COR-L47 (cell line): ENCODE measurements at regions not wholly inside any gene's neighbourhood (a gene's known extent, or its start where the extent isn't known, plus 50 kb on each side); places are given as distances from the start of the nearest gene placed in this dataset.
"Not testable (repeated sequence)": the region's sequence is repeated elsewhere in the genome, so short reads cannot be mapped to it uniquely, and the experiment has no call there.

Source experiments
- DNase-seq: peaks from one replicate; lab custom pipeline; 2025; lab: John Stamatoyannopoulos, UW

DNA sequence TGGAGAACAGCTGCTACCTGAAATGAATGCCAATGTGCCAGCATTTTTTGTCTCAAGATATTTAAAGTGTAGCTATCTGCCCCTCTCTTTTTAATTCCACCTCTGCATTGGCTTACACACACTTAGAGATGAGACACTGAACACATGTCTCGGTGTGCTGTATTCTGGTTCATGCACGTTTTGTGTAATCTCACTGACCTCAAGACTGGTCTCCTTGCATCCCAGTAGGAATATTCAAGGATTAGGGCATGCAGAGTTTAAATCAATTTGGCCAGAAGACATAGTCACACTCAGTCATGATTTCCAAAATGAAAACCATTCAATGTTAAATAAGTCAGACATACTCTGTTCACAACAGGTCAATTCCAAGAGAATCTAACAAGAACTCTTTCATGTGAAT lies 561.8 kb upstream of the TUSC1 start:
- no peak for DNase-seq

DNA sequence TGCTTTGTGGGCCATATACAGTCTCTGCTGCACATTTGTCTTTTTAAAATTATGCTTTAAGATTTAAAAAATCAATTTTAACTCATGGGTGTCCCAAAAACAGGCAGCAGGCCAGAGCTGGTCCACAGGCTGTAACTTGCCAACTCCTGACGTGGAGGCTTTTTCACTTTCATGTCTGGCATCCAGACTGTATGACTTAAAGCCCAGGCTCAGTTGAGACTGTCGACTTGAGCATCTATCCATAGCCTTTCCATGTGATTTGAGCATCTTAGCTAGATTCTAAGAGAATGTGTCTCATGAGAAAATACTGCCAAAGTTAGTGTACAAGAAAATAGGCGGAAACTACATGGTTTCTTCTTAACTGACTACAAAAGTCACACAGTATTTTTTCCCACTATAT lies 559.0 kb upstream of the TUSC1 start:
- no peak for DNase-seq

DNA sequence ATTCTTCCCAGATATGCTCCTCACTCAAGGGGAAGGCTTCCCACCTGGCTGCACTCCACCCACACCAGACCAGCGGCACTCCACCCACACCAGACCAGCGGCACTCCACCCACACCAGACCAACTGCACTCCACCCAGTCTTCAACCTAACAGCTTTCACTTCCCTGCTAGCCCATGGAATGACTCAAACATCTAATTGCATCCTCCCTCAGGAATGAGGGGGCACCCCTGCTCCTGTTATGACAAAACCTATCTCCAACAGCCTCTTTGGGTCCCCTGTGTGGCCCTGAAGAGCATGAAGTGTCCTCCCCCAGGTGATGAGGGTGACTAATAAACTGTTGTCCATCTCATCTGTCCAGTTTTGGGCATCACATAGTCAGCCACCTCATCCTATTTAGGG lies 556.6 kb upstream of the TUSC1 start:
- DNase-seq = no peak

DNA sequence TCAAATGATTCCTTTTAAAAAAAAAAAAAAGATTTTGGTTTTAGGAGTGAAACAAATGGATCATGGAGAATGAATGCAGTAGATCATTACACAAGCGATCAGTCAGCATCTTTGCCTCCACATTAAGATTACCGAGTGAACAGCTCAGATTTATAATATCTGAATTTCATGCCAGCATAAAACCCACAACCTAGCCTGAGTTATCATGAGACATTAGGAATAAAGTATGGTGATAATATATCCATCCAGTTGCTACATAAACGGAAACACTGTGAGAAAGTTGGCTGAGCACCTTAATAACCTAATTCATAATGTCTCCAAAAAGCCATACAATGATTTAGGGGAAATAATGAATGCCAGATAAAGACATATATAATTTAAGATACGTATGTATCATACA lies 553.1 kb upstream of the TUSC1 start:
- no peak for DNase-seq

DNA sequence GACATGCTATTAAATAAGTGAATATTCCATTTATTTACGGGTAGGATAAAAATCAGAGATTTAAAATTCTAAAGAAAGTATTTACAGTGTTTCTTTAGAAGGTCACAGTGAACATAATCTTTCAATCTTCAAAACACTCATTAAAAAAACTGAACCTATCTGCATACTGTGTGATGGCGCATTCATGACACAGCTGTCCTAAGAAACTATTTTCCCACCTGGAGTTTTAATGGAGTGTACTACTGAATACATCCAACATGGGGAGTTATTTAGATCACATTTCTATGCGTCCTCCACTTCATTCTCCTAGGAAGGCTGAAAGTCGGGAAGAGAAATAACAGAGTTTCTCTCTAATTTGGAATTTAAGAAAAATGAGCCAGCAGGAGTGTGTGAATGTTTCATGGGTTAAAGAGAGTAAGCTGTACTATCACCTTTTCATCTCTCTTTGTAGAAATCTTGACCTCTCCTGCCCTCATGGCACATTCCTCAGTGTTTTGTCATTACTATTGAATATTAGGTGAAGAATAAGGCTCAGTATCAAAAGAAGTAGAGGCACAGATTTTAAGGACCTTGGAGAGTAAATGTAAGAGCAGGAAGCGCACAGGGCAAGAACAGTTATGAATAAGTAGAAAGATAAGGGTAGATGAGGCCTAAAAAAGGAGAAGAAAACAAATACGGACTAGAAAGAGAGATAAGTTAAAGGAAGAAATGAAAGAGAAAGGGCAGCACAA lies 551.2 kb upstream of the TUSC1 start:
- DNase-seq = no peak

DNA sequence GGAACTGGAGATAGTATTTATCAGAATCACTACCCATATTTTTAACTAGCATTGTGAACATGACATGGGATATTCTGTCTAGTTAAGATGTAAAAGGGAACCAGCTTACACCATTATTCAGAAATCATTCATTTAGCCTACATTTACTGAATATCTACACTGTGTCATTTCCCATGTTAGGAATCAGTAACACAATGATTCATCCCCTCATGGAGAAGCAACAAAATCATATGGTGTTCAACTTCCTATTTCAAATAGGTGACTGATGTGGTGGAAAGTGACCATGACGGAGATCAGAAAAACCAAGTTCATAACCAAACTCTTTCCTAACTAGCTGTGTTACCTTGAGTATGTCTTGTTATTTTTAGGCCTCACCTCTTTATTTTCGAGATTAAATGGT lies 550.0 kb upstream of the TUSC1 start:
- DNase-seq = no peak

DNA sequence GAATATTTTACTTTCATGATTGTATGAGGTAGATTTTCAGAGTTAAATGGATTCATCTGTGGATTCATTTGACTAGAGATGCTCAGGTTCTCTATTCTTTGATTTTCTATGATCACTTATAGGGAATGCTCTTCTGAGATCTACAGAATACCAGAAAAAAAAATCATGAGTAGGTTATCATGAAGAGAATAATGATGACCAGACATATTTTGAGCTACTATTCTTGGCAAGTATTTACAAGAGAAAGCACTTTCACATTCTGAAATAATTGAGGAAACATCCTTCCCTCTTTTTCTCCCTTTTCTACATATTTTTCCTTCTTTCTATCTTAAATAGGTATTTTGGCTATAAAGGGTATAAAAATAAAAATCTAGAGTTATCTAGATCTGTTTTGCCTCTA lies 543.0 kb upstream of the TUSC1 start:
- no peak for DNase-seq

DNA sequence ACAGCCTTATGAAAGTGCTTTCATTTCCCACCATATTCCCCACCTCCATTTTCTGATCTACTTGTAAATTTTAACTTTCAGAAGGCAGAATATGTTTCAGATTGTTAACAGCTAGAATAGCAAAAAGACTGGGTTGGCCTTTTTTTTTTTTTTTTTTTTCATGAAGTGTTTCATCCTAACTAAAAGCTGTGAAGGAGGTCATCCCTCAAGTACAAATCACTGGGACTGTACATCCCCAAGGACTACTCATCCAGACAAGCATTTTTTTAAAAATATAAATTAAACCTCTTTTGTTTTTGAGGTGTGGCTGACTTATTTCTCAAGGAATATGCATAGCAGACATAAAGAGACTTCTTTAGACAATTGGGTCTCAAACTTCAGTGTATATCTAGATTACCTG lies 542.1 kb upstream of the TUSC1 start:
- no peak for DNase-seq

DNA sequence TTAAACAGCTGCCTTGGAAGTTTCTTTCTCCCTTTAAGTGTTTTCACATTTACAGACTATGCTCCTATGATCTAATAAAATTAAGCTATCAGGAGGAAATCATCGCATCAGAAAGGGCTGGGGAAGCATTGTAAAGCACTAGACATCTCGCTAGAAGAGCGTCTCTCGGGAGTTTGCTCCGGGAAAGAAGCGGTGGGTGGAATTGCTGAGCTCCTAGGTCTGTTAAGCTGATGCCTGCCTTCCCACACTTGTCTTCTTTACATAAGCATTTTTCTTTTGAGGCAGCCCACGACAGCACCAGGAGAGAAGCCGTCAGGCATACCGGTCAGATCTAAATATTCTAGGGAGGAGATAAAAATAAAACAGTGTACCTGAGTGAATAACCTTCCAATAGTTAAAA lies 541.7 kb upstream of the TUSC1 start:
- DNase-seq = no peak

DNA sequence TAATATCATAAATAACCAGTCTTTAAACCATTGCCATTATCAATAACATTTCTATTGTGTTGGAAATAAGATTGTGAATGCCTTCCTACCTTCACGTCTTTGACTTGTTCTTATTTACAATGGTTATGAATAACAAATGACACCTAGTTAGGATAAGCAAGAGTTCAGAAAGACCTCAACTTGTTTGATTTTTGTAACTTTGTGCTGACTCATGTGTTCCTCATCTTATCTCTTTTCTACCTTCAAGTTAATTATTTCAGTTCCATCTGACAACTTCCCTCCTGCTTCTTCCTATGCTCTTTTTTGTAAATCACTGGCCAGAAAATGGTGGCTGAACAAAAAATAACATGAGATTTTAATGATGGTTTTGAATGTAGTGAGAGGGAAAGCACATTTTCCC lies 538.5 kb upstream of the TUSC1 start:
- DNase-seq = no peak

DNA sequence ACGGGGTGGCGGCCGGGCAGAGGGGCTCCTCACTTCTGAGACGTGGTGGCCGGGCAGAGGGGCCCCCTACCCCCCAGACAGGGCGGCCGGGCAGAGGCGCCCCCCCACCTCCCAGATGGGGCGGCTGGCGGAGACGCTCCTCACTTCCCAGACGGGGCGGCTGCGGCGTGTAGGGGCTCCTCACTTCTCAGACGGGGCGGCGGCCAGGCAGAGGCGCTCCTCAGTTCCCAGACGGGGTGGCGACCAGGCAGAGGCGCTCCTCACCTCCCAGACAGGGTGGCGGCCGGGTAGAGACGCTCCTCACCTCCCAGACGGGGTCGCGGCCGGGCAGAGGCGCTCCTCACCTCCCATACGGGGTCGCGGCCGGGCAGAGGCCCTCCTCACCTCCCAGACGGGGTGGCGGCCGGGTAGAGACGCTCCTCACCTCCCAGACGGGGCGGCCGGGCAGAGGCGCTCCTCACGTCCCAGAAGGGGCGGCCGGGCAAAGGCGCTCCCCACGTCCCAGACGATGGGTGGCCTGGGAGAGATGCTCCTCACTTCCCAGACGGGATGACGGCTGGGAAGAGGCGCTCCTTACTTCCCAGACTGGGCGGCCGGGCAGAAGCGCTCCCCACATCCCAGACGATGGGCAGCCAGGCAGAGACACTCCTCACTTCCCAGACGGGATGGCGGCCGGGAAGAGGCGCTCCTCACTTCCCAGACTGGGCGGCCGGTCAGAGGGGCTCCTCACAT lies 536.6 kb upstream of the TUSC1 start:
- not testable (repeated sequence) for DNase-seq

DNA sequence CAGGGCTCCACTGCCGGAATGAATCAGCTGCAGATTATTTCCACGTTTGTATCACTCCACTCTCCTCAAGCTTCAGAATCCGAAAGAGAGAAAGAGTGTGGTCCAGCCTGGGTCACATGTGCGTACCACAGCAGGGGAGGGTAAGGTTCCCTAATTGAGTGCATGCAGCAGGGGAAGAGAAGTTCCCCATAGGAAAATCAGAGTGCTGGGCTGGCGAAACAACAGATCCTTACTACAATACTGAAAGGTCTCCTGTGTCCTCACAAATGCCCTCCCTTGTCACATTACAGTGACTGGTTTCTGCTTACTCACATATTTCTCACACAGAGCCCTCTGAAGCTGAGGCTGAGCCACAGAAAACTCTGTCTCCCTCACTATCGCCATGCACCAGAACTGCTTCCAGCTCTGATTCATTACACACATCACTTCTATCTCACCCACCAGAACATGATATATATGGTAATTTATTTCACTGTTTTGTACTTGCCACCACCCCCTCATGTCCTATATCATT lies 532.2 kb upstream of the TUSC1 start:
- DNase-seq = no peak

DNA sequence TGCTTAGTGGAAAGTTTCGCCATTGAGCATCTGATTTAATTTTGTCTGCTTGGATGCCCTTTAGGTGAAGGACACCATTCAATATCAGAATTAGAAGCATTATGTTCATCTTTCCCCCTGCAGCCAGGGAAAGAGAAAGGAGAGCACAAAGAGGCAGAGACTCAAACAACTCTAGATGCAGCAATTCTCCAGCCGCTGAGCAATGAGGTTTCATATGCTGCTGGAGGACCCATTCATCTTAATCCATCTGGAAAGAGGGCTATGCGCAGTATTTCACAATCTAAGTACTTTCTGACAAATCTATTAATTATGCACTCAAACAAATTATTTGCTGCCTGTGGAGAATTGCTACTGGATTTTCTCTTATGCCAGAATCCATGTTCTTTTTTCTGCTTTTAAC lies 527.0 kb upstream of the TUSC1 start:
- no peak for DNase-seq

DNA sequence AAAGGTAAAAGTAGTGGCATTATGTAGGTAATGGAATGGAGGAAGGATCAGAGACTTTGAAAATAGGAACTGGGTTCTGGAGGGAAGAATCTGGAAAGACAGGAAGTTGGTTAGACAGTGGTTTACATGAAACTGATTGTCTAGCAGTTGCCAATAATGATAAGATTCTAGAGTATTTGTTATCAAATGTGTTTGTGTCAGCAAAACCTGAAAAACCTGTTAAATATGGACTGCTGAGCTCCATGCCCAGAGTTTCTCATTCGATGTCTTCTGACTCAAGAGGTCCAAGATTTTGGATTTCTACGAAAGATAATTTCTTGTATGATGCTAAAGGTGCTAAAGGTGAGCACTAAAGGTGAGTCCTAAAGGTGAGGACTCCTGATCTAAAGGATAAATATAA lies 515.0 kb upstream of the TUSC1 start:
- DNase-seq = no peak

DNA sequence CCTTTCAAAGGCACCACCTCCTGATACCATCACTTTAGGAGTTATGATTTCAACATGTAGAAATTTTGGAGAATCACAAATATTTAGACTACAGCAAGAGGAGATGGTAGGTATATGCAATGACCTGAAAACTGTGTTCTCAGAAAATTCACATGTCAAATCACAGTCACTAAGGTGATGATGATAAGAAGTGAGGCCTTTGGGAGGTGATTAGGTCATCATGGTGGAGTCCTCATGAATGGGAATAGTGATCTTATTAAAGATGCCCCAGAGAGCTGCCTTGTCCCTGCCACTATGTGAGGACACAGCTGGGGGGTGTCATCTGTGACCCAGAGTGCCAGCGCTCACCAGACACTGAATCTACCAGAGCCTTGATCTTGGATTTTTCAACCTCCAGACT lies 513.5 kb upstream of the TUSC1 start:
- no peak for DNase-seq

DNA sequence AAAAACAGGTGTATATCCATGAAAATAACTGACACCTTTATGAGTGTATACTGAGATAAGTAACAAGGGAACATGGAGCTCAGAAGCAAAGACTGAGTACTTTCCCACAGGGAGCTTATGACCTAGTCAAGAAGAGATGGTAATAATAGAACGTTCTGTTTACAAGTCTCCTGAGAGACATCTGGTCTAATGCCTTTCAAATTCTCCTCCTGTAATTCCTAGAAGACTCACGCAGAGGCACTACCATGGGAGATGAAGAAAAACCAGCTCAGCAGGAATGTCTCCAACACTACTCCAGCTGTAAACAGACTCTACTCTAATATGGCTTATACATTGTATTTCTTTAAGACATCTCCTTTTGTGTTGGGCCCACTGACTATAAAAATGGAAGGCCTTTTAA lies 503.6 kb upstream of the TUSC1 start:
- DNase-seq = no peak

DNA sequence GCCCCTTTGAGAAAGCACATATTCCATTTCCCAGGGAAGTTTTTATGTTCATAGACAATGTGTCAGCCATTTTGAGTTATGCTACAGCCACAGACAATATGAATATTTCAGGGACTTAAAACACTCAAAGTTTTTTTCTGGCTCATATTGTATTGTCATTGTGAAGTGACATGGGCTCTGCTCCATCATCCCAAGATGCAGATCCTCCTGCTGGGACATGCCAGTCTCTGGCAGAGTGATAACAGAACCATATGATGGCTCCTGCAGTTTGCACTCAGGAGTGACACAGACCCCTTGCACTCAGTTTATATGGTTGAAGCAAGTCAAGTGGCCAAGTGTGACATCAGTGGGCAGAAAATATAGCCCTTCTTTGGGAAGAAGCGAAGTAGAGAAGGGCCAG lies 498.4 kb upstream of the TUSC1 start:
- DNase-seq = no peak

DNA sequence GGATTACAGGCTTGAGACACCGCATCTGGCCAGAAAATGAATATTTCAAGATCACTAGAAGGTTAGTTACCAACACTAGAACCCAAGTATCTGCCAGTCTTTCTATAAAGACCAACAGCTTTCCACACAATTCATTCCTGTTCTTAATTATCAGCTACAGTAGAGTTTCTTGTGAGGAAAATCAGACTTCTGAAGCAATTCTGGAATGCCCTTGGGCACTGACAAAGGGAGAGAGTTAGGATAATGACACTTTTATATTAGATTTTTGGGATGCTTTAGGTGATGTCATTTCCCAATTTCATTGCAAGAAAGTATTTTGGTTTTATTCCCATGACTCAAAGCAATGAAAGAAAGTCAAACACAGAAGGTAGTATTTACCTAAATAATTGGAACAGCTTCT lies 497.0 kb upstream of the TUSC1 start:
- no peak for DNase-seq

DNA sequence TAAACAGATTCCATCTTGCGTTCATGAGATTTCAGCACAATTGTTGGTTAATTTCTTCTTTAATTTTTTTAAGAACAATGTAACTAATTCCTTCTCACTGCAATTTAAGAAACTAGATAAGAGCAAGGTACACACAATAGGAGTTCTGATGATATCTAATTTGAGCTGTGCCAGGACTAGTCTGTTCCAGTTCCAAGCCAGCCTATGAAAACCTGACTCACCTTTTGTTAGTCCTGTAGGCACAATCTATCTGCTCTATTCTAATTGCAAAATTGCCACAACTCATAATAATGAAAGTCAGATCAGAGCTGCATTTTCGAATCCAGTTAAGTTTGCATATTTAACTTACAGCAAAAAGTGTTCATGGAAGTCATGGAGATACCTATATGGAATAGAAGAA lies 494.1 kb upstream of the TUSC1 start:
- no peak for DNase-seq

DNA sequence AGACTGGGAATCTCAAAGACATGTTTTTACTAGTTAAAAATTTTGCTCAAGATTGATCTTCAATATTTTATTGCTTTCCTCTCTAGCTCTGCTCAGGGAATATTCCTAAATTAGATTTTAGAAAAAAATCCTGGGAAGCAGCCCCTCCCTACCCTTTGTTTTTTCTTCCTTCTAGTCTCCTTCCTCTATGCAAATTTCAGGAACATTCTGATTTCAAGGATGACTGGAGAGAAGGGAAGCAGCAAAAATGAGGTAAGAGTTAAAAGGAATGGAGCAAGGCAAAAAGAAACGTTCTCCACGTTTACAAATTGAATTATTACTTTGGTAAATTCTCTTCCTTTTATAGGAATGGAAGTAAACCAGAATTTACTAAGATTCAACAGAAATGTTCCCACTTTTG lies 493.4 kb upstream of the TUSC1 start:
- DNase-seq = no peak

DNA sequence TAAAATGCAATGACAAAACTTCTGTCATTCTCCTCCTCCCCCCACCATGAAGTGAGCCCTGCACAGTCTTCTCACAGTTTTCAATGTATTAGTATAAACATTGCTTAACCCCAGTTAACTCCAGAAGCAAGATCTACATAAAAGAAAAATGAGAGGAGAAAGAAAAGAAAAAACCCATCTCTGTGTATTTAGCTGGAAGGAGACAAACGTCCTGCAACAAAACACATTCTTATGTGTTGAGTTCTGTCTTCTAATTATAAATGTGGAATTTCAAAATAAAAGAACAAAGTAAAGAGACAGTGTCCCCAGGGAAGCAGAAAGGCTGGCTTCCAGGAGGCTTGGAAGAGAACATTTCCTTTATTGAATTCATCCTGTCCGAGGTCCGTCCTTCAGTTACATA lies 491.9 kb upstream of the TUSC1 start:
- DNase-seq = no peak

DNA sequence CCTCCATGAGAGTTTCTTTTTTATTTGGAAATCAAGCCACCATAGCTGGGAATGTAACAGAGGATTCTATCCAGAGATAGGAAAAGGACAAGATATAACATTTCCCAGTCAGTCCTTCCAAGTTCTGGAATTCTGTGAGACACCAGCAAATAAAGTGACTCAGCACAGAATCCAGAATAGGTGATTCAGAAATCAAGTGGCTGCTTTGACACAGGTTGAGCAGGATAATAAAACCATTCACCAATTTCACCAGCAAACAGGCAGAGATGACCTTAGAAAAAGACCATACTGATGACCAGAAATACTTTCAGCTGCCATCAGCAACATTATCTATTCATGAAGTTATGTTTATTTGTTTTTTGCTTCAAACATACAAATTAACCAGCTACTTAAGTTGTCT lies 491.5 kb upstream of the TUSC1 start:
- DNase-seq = no peak

DNA sequence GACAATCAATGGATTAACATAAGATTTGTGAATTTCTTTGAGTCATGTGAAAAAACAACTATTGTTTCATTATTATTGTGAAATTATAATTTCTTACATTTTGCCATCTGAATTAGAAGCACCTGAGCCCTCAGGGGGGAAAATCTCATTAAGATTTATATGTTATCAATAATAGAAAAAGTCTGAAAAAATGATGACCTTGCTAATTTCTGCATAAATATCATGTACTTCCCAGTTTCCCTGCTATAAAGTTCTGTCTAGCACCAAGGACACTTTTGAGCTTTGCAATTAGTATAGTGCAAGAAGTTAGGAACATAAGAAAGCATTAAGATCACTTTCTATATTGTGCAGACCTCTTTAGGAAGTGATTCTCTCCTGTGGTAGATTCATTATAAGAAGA lies 488.3 kb upstream of the TUSC1 start:
- no peak for DNase-seq

DNA sequence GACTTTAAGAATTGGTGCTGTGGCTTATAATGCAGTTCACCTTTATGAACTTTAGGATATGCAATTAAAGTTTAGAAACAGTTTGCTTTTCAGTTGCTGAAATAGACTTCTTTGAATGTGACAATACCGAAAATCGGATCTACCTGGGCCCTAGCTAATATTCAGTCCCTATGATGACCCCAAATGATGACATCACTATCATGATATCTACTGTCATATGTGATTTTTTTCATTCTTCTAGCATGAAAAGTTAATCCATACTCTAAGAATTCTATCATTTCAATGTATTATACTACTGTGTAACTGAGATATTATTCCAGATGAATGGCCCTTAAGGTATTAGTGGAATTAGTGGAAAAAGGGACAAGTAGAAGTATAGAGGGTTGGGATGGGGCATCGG lies 487.2 kb upstream of the TUSC1 start:
- DNase-seq = no peak
